ENCODE measurements at regions not wholly inside any gene's neighbourhood (a gene's known extent, or its start where the extent isn't known, plus 50 kb on each side); places are given as distances from the start of the nearest gene placed in this dataset.

GRCh38 chr3:74269689-74270088, 344.8 kb downstream of the CNTN3 start:
- H3K36me3 Mint-ChIP-seq, result no peaks in the 10 kb centered on the region
- no peak overlapping the region for H3K4me3 Mint-ChIP-seq
- H3K27me3 Mint-ChIP-seq, result peaks cover 0 to 5% (median 0%) of the 10 kb centered on the region in 5 donors
- no peaks in the 10 kb centered on the region for H3K36me3 ChIP-seq (ENCODE audit: control insufficient read depth in 2 of 3, insufficient read depth in 3 of 3, low read length in 3 of 3)
- no peaks in the 10 kb centered on the region for H3K4me1 Mint-ChIP-seq
- CTCF ChIA-PET, result no interaction called here
- ATAC-seq, result no peak
- POLR2A ChIA-PET, result no interaction called here
- H3K9me3 ChIP-seq (ENCODE audit: control insufficient read depth in 2 of 3, low read length in 3 of 3), result no peaks in the 10 kb centered on the region
- no peaks in the 10 kb centered on the region for H3K4me1 ChIP-seq (ENCODE audit: control insufficient read depth in 2 of 2, insufficient read depth in 2 of 2, low read length in 2 of 2)
- no peak overlapping the region for H3K4me3 ChIP-seq (ENCODE audit: low read length)
- no peak overlapping the region for H3K27ac Mint-ChIP-seq
- intact Hi-C loops (cut with micrococcal nuclease), result loop anchor here in 1 of 2 donors (5.0 kb wide), 1 partner anchor 1373 kb away; no protein-coding TSS in a partner anchor
- no peaks in the 10 kb centered on the region for H3K27me3 ChIP-seq (ENCODE audit: control insufficient read depth in 2 of 2, insufficient read depth in 2 of 2, low read length in 2 of 2)
- H3K9me3 Mint-ChIP-seq, result peaks cover 0 to 10% (median 0%) of the 10 kb centered on the region in 11 donors
- no peak for DNase-seq
- H3K27ac ChIP-seq (ENCODE audit: low read depth, low read length), result no peak overlapping the region

DNA sequence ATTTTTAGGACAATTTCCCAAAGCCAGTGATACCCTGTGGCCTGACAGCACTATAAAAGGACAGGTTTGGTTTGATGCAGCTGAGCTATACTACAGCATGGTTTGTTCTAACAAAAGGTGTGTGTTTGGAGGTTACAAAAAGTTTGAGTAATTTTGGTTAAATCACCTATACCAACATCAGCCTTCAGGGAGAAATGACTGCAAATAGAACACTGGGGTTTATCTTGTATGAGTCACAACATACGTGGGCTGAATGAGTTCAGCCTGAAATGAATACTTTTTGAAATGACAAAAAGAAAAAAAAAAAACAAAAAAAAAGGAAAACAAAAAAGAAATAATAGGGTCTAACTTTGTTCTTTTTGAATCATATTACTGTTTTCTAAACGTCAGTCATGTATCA, 345.7 kb downstream of the CNTN3 start:
- CTCF ChIA-PET, result no interaction called here
- peaks cover 0 to 6% (median 0%) of the 10 kb centered on the region in 11 donors for H3K9me3 Mint-ChIP-seq
- Histone ChIP-seq H3K9me3 (ENCODE audit: control insufficient read depth in 2 of 3, low read length in 3 of 3) (no peaks in the 10 kb centered on the region), H3K4me3 (ENCODE audit: low read length) (no peak overlapping the region), H3K36me3 (ENCODE audit: control insufficient read depth in 2 of 3, insufficient read depth in 3 of 3, low read length in 3 of 3) (no peaks in the 10 kb centered on the region), H3K27me3 (ENCODE audit: control insufficient read depth in 2 of 2, insufficient read depth in 2 of 2, low read length in 2 of 2) (no peaks in the 10 kb centered on the region), H3K27ac (ENCODE audit: low read depth, low read length) (no peak overlapping the region), H3K4me1 (ENCODE audit: control insufficient read depth in 2 of 2, insufficient read depth in 2 of 2, low read length in 2 of 2) (no peaks in the 10 kb centered on the region)
- intact Hi-C loops (cut with micrococcal nuclease), result loop anchor here in 1 of 2 donors (5.0 kb wide), 1 partner anchor 1374 kb away; no protein-coding TSS in a partner anchor
- POLR2A ChIA-PET, result no interaction called here
- peaks cover 0 to 5% (median 0%) of the 10 kb centered on the region in 5 donors for H3K27me3 Mint-ChIP-seq
- DNase-seq (no peak), ATAC-seq (no peak)
- no peak overlapping the region for H3K4me3 Mint-ChIP-seq
- H3K36me3 Mint-ChIP-seq, result no peaks in the 10 kb centered on the region
- H3K27ac Mint-ChIP-seq, result no peak overlapping the region
- H3K4me1 Mint-ChIP-seq, result no peaks in the 10 kb centered on the region

- Histone ChIP-seq H3K27me3 (ENCODE audit: control insufficient read depth in 2 of 2, insufficient read depth in 2 of 2, low read length in 2 of 2) (no peaks in the 10 kb centered on the region), H3K4me1 (ENCODE audit: control insufficient read depth in 2 of 2, insufficient read depth in 2 of 2, low read length in 2 of 2) (no peaks in the 10 kb centered on the region), H3K9me3 (ENCODE audit: control insufficient read depth in 2 of 3, low read length in 3 of 3) (no peaks in the 10 kb centered on the region), H3K27ac (ENCODE audit: low read depth, low read length) (no peak overlapping the region), H3K36me3 (ENCODE audit: control insufficient read depth in 2 of 3, insufficient read depth in 3 of 3, low read length in 3 of 3) (no peaks in the 10 kb centered on the region), H3K4me3 (ENCODE audit: low read length) (no peak overlapping the region)
- ATAC-seq (no peak), DNase-seq (no peak)
- Mint-ChIP-seq H3K36me3 (no peaks in the 10 kb centered on the region), H3K27ac (no peak overlapping the region), H3K4me1 (no peaks in the 10 kb centered on the region), H3K27me3 (peaks cover 0 to 5% (median 0%) of the 10 kb centered on the region in 5 donors), H3K9me3 (peaks cover 0 to 6% (median 0%) of the 10 kb centered on the region in 11 donors), H3K4me3 (no peak overlapping the region)
- ChIA-PET POLR2A (no interaction called here), CTCF (no interaction called here)
- intact Hi-C loops (cut with micrococcal nuclease), result loop anchor here in 1 of 2 donors (5.0 kb wide), 1 partner anchor 1375 kb away; no protein-coding TSS in a partner anchor
Measured at GRCh38 chr3:74267588-74268184, 346.8 kb downstream of the CNTN3 start.

- CTCF ChIA-PET, result interaction anchor here (0.6 kb wide), 1 partner anchor 791 kb away, joined by 3 read pairs; no protein-coding TSS in a partner anchor
Measured at GRCh38 chr3:74267131-74267530, 347.3 kb downstream of the CNTN3 start.

GRCh38 chr3:74265069-74265468, 349.4 kb downstream of the CNTN3 start:
- ATAC-seq (no peak), DNase-seq (no peak)
- Histone ChIP-seq H3K9me3 (ENCODE audit: control insufficient read depth in 2 of 3, low read length in 3 of 3) (no peaks in the 10 kb centered on the region), H3K36me3 (ENCODE audit: control insufficient read depth in 2 of 3, insufficient read depth in 3 of 3, low read length in 3 of 3) (no peaks in the 10 kb centered on the region), H3K27me3 (ENCODE audit: control insufficient read depth in 2 of 2, insufficient read depth in 2 of 2, low read length in 2 of 2) (no peaks in the 10 kb centered on the region), H3K4me1 (ENCODE audit: control insufficient read depth in 2 of 2, insufficient read depth in 2 of 2, low read length in 2 of 2) (no peaks in the 10 kb centered on the region), H3K4me3 (ENCODE audit: low read length) (no peak overlapping the region), H3K27ac (ENCODE audit: low read depth, low read length) (no peak overlapping the region)
- Mint-ChIP-seq H3K27ac (no peak overlapping the region), H3K9me3 (peaks cover 0 to 6% (median 0%) of the 10 kb centered on the region in 11 donors), H3K4me1 (no peaks in the 10 kb centered on the region), H3K4me3 (no peak overlapping the region), H3K36me3 (no peaks in the 10 kb centered on the region), H3K27me3 (peaks cover 0 to 5% (median 0%) of the 10 kb centered on the region in 5 donors)
- intact Hi-C loops (cut with micrococcal nuclease), result loop anchor here in 1 of 2 donors (5.0 kb wide), 1 partner anchor 1377 kb away; no protein-coding TSS in a partner anchor
- ChIA-PET CTCF (no interaction called here), POLR2A (no interaction called here)

More at GRCh38 chr3:74267131-74267530, 347.3 kb downstream of the CNTN3 start:
- no peak for ATAC-seq
- Histone ChIP-seq H3K27ac (ENCODE audit: low read depth, low read length) (no peak overlapping the region), H3K4me3 (ENCODE audit: low read length) (no peak overlapping the region), H3K27me3 (ENCODE audit: control insufficient read depth in 2 of 2, insufficient read depth in 2 of 2, low read length in 2 of 2) (no peaks in the 10 kb centered on the region), H3K4me1 (ENCODE audit: control insufficient read depth in 2 of 2, insufficient read depth in 2 of 2, low read length in 2 of 2) (no peaks in the 10 kb centered on the region), H3K36me3 (ENCODE audit: control insufficient read depth in 2 of 3, insufficient read depth in 3 of 3, low read length in 3 of 3) (no peaks in the 10 kb centered on the region), H3K9me3 (ENCODE audit: control insufficient read depth in 2 of 3, low read length in 3 of 3) (no peaks in the 10 kb centered on the region)
- peaks cover 0 to 6% (median 0%) of the 10 kb centered on the region in 11 donors for H3K9me3 Mint-ChIP-seq
- DNase-seq, result no peak
- no peaks in the 10 kb centered on the region for H3K4me1 Mint-ChIP-seq
- no peak overlapping the region for H3K27ac Mint-ChIP-seq
- intact Hi-C loops (cut with micrococcal nuclease), result loop anchor here in 1 of 2 donors (5.0 kb wide), 1 partner anchor 1375 kb away; no protein-coding TSS in a partner anchor
- H3K27me3 Mint-ChIP-seq, result peaks cover 0 to 5% (median 0%) of the 10 kb centered on the region in 5 donors
- no peaks in the 10 kb centered on the region for H3K36me3 Mint-ChIP-seq
- POLR2A ChIA-PET, result no interaction called here
- no peak overlapping the region for H3K4me3 Mint-ChIP-seq

- H3K27me3 ChIP-seq (ENCODE audit: control insufficient read depth in 2 of 2, insufficient read depth in 2 of 2, low read length in 2 of 2), result no peaks in the 10 kb centered on the region
- CTCF ChIA-PET, result no interaction called here
- ATAC-seq (no peak), DNase-seq (no peak)
- no peak overlapping the region for H3K27ac ChIP-seq (ENCODE audit: low read depth, low read length)
- Mint-ChIP-seq H3K27me3 (peaks cover 0 to 3% (median 0%) of the 10 kb centered on the region in 5 donors), H3K27ac (no peak overlapping the region), H3K36me3 (no peaks in the 10 kb centered on the region), H3K9me3 (peaks cover 0 to 3% (median 0%) of the 10 kb centered on the region in 11 donors), H3K4me1 (no peaks in the 10 kb centered on the region), H3K4me3 (no peak overlapping the region)
- H3K4me1 ChIP-seq (ENCODE audit: control insufficient read depth in 2 of 2, insufficient read depth in 2 of 2, low read length in 2 of 2), result no peaks in the 10 kb centered on the region
- POLR2A ChIA-PET, result no interaction called here
- H3K36me3 ChIP-seq (ENCODE audit: control insufficient read depth in 2 of 3, insufficient read depth in 3 of 3, low read length in 3 of 3), result no peaks in the 10 kb centered on the region
- intact Hi-C loops (cut with micrococcal nuclease), result no loop called here
- H3K4me3 ChIP-seq (ENCODE audit: low read length), result no peak overlapping the region
- no peaks in the 10 kb centered on the region for H3K9me3 ChIP-seq (ENCODE audit: control insufficient read depth in 2 of 3, low read length in 3 of 3)
Measured at GRCh38 chr3:74263031-74263430, 351.4 kb downstream of the CNTN3 start.

- Histone ChIP-seq H3K4me1 (ENCODE audit: control insufficient read depth in 2 of 2, insufficient read depth in 2 of 2, low read length in 2 of 2) (no peaks in the 10 kb centered on the region), H3K4me3 (ENCODE audit: low read length) (no peak overlapping the region), H3K27me3 (ENCODE audit: control insufficient read depth in 2 of 2, insufficient read depth in 2 of 2, low read length in 2 of 2) (no peaks in the 10 kb centered on the region), H3K9me3 (ENCODE audit: control insufficient read depth in 2 of 3, low read length in 3 of 3) (no peaks in the 10 kb centered on the region), H3K36me3 (ENCODE audit: control insufficient read depth in 2 of 3, insufficient read depth in 3 of 3, low read length in 3 of 3) (no peaks in the 10 kb centered on the region), H3K27ac (ENCODE audit: low read depth, low read length) (no peak overlapping the region)
- Mint-ChIP-seq H3K27me3 (no peaks in the 10 kb centered on the region), H3K9me3 (peaks cover 0 to 20% (median 5%) of the 10 kb centered on the region in 11 donors), H3K27ac (no peak overlapping the region), H3K4me1 (no peaks in the 10 kb centered on the region), H3K36me3 (no peaks in the 10 kb centered on the region), H3K4me3 (no peak overlapping the region)
- ChIA-PET POLR2A (no interaction called here), CTCF (no interaction called here)
- no peak for ATAC-seq
- intact Hi-C loops (cut with micrococcal nuclease), result no loop called here
- DNase-seq, result no peak
Measured at GRCh38 chr3:74233091-74233490, 381.4 kb downstream of the CNTN3 start.

Data from naive thymus-derived CD4-positive, alpha-beta T cell (primary cell).